ENCODE measurements at regions not wholly inside any gene's neighbourhood (a gene's known extent, or its start where the extent isn't known, plus 50 kb on each side); places are given as distances from the start of the nearest gene placed in this dataset.

- TF ChIP-seq CTCF (IDR thresholded peaks at IDR 0.05; ENCODE audit: insufficient read depth, low read length) = no peak
- no peak for TF ChIP-seq REST (IDR thresholded peaks at IDR 0.05; ENCODE audit: insufficient replicate concordance, low read depth)
- TF ChIP-seq POLR2AphosphoS5 (IDR thresholded peaks at IDR 0.05; ENCODE audit: low read depth) = no peak
- TF ChIP-seq GABPA (IDR thresholded peaks at IDR 0.05; ENCODE audit: low read depth) = no peak
- TF ChIP-seq SPI1 (IDR thresholded peaks at IDR 0.05; ENCODE audit: borderline replicate concordance, low read depth) = no peak
Measured at GRCh38 chr13:76778853-76779252, 107.4 kb downstream of the KCTD12 start.
